Neural crest cell (in vitro differentiated cells): ENCODE measurements at regions not wholly inside any gene's neighbourhood (a gene's known extent, or its start where the extent isn't known, plus 50 kb on each side); places are given as distances from the start of the nearest gene placed in this dataset.

Experiments used
- DNase-seq: peaks from one replicate; pipeline ENCODE4 v3.0.0; 2021; ENCODE audit warnings: low read depth, mixed read lengths, low spot score
- H3K27ac Mint-ChIP-seq: one replicate; pipeline ENCODE4 v1.8.0; 2021; ENCODE audit warnings: mild to moderate bottlenecking, mixed read lengths; ENCODE audit not compliant: unreplicated experiment
- H3K27me3 Mint-ChIP-seq: 2 replicates; pipeline ENCODE4 v1.8.0; 2021; ENCODE audit warnings: low read depth, mild to moderate bottlenecking, mixed read lengths
- H3K36me3 Mint-ChIP-seq: 2 replicates; pipeline ENCODE4 v1.8.0; 2021; ENCODE audit warnings: low read depth, mild to moderate bottlenecking, mixed read lengths
- H3K4me1 Mint-ChIP-seq: 2 replicates; pipeline ENCODE4 v1.8.0; 2021; ENCODE audit warnings: mixed read lengths
- H3K4me3 Mint-ChIP-seq: one replicate; pipeline ENCODE4 v1.8.0; 2021; ENCODE audit warnings: mild to moderate bottlenecking, mixed read lengths
- H3K9me3 Mint-ChIP-seq: 2 replicates; pipeline ENCODE4 v1.8.0; 2021; ENCODE audit warnings: mixed read lengths
- TF ChIP-seq, protein P1 (sequence below): fragments of 200-600 bp; sonication (generic); conservative IDR thresholded peaks from 2 replicates; pipeline ENCODE4 v1.5.0; 2021; ENCODE audit warnings: antibody characterized with exemption, mild to moderate bottlenecking

GRCh38 chr10:20959242-20959641 is 62.1 kb upstream of the NEBL start:
- Mint-ChIP-seq H3K36me3 (peaks cover 2% of the 10 kb centered on the region), H3K9me3 (no peaks in the 10 kb centered on the region), H3K27ac (no peak overlapping the region), H3K4me1 (peaks cover 8% of the 10 kb centered on the region), H3K4me3 (no peak overlapping the region), H3K27me3 (no peaks in the 10 kb centered on the region)
- TF ChIP-seq, protein P1, sequence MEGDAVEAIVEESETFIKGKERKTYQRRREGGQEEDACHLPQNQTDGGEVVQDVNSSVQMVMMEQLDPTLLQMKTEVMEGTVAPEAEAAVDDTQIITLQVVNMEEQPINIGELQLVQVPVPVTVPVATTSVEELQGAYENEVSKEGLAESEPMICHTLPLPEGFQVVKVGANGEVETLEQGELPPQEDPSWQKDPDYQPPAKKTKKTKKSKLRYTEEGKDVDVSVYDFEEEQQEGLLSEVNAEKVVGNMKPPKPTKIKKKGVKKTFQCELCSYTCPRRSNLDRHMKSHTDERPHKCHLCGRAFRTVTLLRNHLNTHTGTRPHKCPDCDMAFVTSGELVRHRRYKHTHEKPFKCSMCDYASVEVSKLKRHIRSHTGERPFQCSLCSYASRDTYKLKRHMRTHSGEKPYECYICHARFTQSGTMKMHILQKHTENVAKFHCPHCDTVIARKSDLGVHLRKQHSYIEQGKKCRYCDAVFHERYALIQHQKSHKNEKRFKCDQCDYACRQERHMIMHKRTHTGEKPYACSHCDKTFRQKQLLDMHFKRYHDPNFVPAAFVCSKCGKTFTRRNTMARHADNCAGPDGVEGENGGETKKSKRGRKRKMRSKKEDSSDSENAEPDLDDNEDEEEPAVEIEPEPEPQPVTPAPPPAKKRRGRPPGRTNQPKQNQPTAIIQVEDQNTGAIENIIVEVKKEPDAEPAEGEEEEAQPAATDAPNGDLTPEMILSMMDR = no peak
- DNase-seq = no peak

DNA sequence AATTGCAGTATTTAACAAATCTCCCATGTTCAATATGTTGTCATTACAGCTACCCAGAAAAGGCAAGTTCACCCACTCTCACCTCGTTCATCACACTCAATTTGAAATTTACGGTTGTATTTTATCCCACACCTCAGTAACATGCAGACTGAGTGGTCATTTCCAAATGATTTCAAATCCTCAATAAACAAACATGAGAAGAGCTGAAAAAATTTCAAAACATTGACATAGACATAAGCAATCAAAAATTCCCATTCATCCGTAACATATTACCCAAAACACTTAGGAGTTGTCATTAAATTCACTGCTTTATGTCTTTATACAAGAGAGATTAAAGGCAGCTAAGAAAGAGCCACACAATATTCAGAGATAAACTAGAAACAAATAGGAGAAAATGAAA is 61.7 kb upstream of the NEBL start:
- DNase-seq = no peak
- Mint-ChIP-seq H3K27ac (no peak overlapping the region), H3K27me3 (no peaks in the 10 kb centered on the region), H3K36me3 (peaks cover 2% of the 10 kb centered on the region), H3K4me1 (peaks cover 8% of the 10 kb centered on the region), H3K4me3 (no peak overlapping the region), H3K9me3 (no peaks in the 10 kb centered on the region)
- TF ChIP-seq, protein P1 = no peak

DNA sequence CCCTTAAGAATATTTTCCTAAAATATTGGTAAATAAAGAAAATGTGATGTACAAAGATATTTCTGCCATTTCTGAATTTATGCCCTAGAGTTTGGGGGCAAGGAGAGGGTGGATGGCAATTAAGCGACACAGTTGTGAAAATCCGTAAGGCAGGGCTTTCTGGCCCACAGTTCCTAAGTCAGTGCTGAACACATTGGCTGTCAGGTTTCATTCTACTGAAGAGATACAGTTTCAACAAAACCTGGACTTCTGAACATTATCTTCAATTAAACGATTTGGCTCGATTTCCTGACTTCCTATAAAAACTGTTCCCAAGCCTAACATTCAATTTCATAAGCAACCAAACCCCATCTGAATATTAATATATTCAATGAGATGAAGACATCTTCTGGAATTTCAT is 61.1 kb upstream of the NEBL start:
- Mint-ChIP-seq H3K27ac (no peak overlapping the region), H3K4me1 (peaks cover 8% of the 10 kb centered on the region), H3K27me3 (no peaks in the 10 kb centered on the region), H3K9me3 (no peaks in the 10 kb centered on the region), H3K4me3 (no peak overlapping the region), H3K36me3 (peaks cover 2% of the 10 kb centered on the region)
- TF ChIP-seq, protein P1 = no peak
- no peak for DNase-seq

- Mint-ChIP-seq H3K27ac (no peak overlapping the region), H3K9me3 (no peaks in the 10 kb centered on the region), H3K4me3 (no peak overlapping the region), H3K36me3 (peaks cover 2% of the 10 kb centered on the region), H3K4me1 (peaks cover 8% of the 10 kb centered on the region), H3K27me3 (no peaks in the 10 kb centered on the region)
- DNase-seq = no peak
- TF ChIP-seq, protein P1 = no peak
These were observed 60.6 kb upstream of the NEBL start for GRCh38 chr10:20957744-20958143.

GRCh38 chr10:20956843-20957242 is 59.7 kb upstream of the NEBL start:
- TF ChIP-seq, protein P1 = no peak
- Mint-ChIP-seq H3K4me1 (peaks cover 5% of the 10 kb centered on the region), H3K4me3 (no peak overlapping the region), H3K9me3 (no peaks in the 10 kb centered on the region), H3K36me3 (peaks cover 2% of the 10 kb centered on the region), H3K27ac (no peak overlapping the region), H3K27me3 (no peaks in the 10 kb centered on the region)
- no peak for DNase-seq
